AG04449 (cell line): ENCODE measurements at regions not wholly inside any gene's neighbourhood (a gene's known extent, or its start where the extent isn't known, plus 50 kb on each side); places are given as distances from the start of the nearest gene placed in this dataset.
A peak's percentile ranks its signal among the peaks of the same experiment; 100 is the strongest.

Experiments used
- CTCF ChIA-PET: fragments of 350-600 bp; formaldehyde crosslinking; extraction: SDS; loops from one replicate; lab custom pipeline; 2021; ENCODE audit warnings: antibody characterized with exemption; lab: Yijun Ruan, JAX
- POLR2A ChIA-PET: fragments of 400-600, 350-600 bp; formaldehyde crosslinking; extraction: SDS; loops from one replicate; lab custom pipeline; 2020; ENCODE audit warnings: antibody characterized with exemption, inconsistent platforms; lab: Yijun Ruan, JAX
- DNase-seq: peaks from one replicate; pipeline ENCODE4 v3.0.0-alpha.2; 2010; ENCODE audit warnings: low read depth, low spot score
- H3K4me3 ChIP-seq: 2 replicates; pipeline ENCODE4 v1.5.1; 2011; ENCODE audit warnings: low read depth, mild to moderate bottlenecking, control low read depth, low read length
- CTCF ChIP-seq: IDR thresholded peaks from one replicate; pipeline ENCODE4 v1.5.1; 2011; ENCODE audit warnings: mild to moderate bottlenecking, moderate library complexity, low read length, control low read depth, inconsistent platforms; ENCODE audit not compliant: insufficient read depth; ENCODE audit errors: missing control alignments

- CTCF ChIA-PET = no interaction called here
- POLR2A ChIA-PET = no interaction called here
- H3K4me3 ChIP-seq = no peak overlapping the region
- TF ChIP-seq CTCF = no peak
- DNase-seq = no peak
These were observed 81.8 kb upstream of the JADE1 start for GRCh38 chr4:128727658-128728057.

GRCh38 chr4:128725405-128726055 is 84.0 kb upstream of the JADE1 start:
- no peak for DNase-seq
- ChIA-PET CTCF (no interaction called here), POLR2A (no interaction called here)
- H3K4me3 ChIP-seq = no peak overlapping the region
- no peak for TF ChIP-seq CTCF

- ChIA-PET CTCF (no interaction called here), POLR2A (no interaction called here)
- DNase-seq = no peak
- TF ChIP-seq CTCF = no peak
- H3K4me3 ChIP-seq = no peak overlapping the region
These were observed 86.6 kb upstream of the JADE1 start for GRCh38 chr4:128722911-128723310.

GRCh38 chr4:128721896-128722295 is 87.6 kb upstream of the JADE1 start:
- TF ChIP-seq CTCF = no peak
- DNase-seq = no peak
- H3K4me3 ChIP-seq = no peak overlapping the region
- POLR2A ChIA-PET = no interaction called here
- CTCF ChIA-PET = no interaction called here

- ChIA-PET CTCF (interaction anchor here (1.2 to 2.0 kb wide), 2 partner anchors 11 to 12 kb away, joined by 5 read pairs; no protein-coding TSS in a partner anchor), POLR2A (no interaction called here)
- no peak for TF ChIP-seq CTCF
- DNase-seq = no peak
- H3K4me3 ChIP-seq = no peak overlapping the region
These were observed 89.2 kb upstream of the JADE1 start for GRCh38 chr4:128720270-128720669.

- no peak for TF ChIP-seq CTCF
- POLR2A ChIA-PET = no interaction called here
- DNase-seq = peak; percentile 79
- CTCF ChIA-PET = interaction anchor here (0.7 to 2.0 kb wide), 4 partner anchors 9 to 339 kb away, joined by 3 to 6 read pairs (median 4); no protein-coding TSS in a partner anchor
- H3K4me3 ChIP-seq = no peak overlapping the region
These were observed 90.7 kb upstream of the JADE1 start for GRCh38 chr4:128718768-128719167.
